ENCODE measurements at regions not wholly inside any gene's neighbourhood (a gene's known extent, or its start where the extent isn't known, plus 50 kb on each side); places are given as distances from the start of the nearest gene placed in this dataset.

DNA sequence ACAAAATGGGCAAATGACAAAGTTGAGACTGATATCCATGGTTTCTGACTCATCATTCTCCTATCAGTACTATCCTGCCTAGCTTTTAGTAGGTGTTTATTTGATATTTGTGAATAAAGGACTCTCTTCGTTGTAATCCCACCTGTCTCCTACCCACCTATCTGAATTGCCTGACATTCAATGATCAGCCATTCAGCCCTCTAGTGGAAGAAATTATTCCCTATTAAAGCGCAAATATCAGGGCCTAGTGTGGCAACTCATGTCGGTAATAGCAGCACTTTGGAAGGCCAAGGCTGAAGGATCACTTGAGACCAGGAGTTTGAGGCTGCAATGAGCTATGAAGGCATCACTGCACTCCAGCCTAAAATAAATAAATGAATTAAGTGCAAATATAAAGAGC is 195.7 kb upstream of the SETMAR start:
- ATAC-seq, result no peak
- H3K27me3 ChIP-seq (ENCODE audit: control insufficient read depth, insufficient read depth), result no peaks in the 10 kb centered on the region
- intact Hi-C loops (cut with DNase I), result no loop called here
- no peak for DNase-seq
- no peak overlapping the region for H3K27ac ChIP-seq (ENCODE audit: low read length)
- WGBS, result 73% methylated on average over 3 of the region's 3 CpGs
- H3K4me1 ChIP-seq (ENCODE audit: control insufficient read depth, insufficient read depth, low read length), result no peaks in the 10 kb centered on the region
- H3K9me3 ChIP-seq (ENCODE audit: control insufficient read depth, low read length), result no peaks in the 10 kb centered on the region
- no peak overlapping the region for H3K4me3 ChIP-seq (ENCODE audit: low read length)

- intact Hi-C loops (cut with DNase I), result no loop called here
These were observed 189.2 kb upstream of the SETMAR start for GRCh38 chr3:4113811-4114522.

DNA sequence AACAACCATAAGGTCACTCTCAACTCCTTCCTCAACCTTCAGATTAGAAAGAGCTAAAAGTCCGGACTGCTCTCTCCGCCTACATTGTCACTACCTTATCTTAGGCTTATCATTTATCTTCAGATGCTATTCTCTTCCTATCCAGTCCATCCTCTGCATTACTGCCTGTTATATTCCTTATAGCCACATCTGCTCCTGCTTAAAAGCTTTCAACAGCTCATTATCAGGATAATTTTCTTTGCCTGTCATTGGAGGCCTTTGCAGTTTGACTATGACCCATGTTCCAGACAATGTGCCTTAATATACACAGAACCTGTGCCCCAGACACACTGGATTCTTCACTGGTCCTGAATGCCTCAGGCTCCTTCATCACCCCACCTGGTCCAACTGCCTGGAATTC is 184.1 kb upstream of the SETMAR start:
- Histone ChIP-seq H3K4me3 (ENCODE audit: low read length) (no peak overlapping the region), H3K4me1 (ENCODE audit: control insufficient read depth, insufficient read depth, low read length) (no peaks in the 10 kb centered on the region), H3K9me3 (ENCODE audit: control insufficient read depth, low read length) (no peaks in the 10 kb centered on the region), H3K27me3 (ENCODE audit: control insufficient read depth, insufficient read depth) (no peaks in the 10 kb centered on the region), H3K27ac (ENCODE audit: low read length) (no peak overlapping the region)
- WGBS, result 58% methylated on average over 2 of the region's 2 CpGs
- DNase-seq, result no peak
- no peak for ATAC-seq
- intact Hi-C loops (cut with DNase I), result no loop called here

More at GRCh38 chr3:4113811-4114522, 189.2 kb upstream of the SETMAR start:
- DNase-seq (no peak), ATAC-seq (no peak)
- no peak overlapping the region for H3K4me3 ChIP-seq (ENCODE audit: low read length)
- no peaks in the 10 kb centered on the region for H3K27me3 ChIP-seq (ENCODE audit: control insufficient read depth, insufficient read depth)
- H3K27ac ChIP-seq (ENCODE audit: low read length), result no peak overlapping the region
- WGBS, result 70% methylated on average over 2 of the region's 2 CpGs
- no peaks in the 10 kb centered on the region for H3K9me3 ChIP-seq (ENCODE audit: control insufficient read depth, low read length)
- no peaks in the 10 kb centered on the region for H3K4me1 ChIP-seq (ENCODE audit: control insufficient read depth, insufficient read depth, low read length)

DNA sequence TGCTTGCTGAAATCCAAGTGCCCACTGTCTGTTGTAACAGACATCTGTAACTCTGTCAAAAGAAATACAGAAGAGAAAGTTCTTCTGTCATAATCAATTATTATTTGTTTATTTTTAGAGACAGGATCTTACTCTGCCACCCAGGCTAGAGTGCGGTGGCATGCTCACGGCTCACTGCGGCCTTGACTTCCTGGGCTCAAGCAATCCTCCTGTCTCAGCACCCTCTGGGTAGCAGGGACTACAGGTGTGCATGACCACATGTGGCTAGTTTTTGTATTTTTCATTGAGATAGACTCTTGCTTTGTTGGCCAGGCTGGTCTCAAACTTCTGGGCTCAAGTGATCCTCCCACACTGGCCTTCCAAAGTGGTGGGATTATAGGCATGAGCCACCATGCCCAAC is 177.6 kb upstream of the SETMAR start:
- Histone ChIP-seq H3K27ac (ENCODE audit: low read length) (no peak overlapping the region), H3K9me3 (ENCODE audit: control insufficient read depth, low read length) (no peaks in the 10 kb centered on the region), H3K4me3 (ENCODE audit: low read length) (no peak overlapping the region), H3K27me3 (ENCODE audit: control insufficient read depth, insufficient read depth) (no peaks in the 10 kb centered on the region), H3K4me1 (ENCODE audit: control insufficient read depth, insufficient read depth, low read length) (no peaks in the 10 kb centered on the region)
- intact Hi-C loops (cut with DNase I), result no loop called here
- 92% methylated on average over 3 of the region's 3 CpGs for WGBS
- no peak for DNase-seq
- no peak for ATAC-seq

GRCh38 chr3:4138150-4138785 is 164.9 kb upstream of the SETMAR start:
- DNase-seq (no peak), ATAC-seq (no peak)
- 85% methylated on average over 3 of the region's 3 CpGs for WGBS
- Histone ChIP-seq H3K4me3 (ENCODE audit: low read length) (no peak overlapping the region), H3K27me3 (ENCODE audit: control insufficient read depth, insufficient read depth) (no peaks in the 10 kb centered on the region), H3K4me1 (ENCODE audit: control insufficient read depth, insufficient read depth, low read length) (no peaks in the 10 kb centered on the region), H3K9me3 (ENCODE audit: control insufficient read depth, low read length) (no peaks in the 10 kb centered on the region), H3K27ac (ENCODE audit: low read length) (no peak overlapping the region)
- intact Hi-C loops (cut with DNase I), result no loop called here

- Histone ChIP-seq H3K27ac (ENCODE audit: low read length) (no peak overlapping the region), H3K9me3 (ENCODE audit: control insufficient read depth, low read length) (no peaks in the 10 kb centered on the region), H3K4me1 (ENCODE audit: control insufficient read depth, insufficient read depth, low read length) (no peaks in the 10 kb centered on the region), H3K4me3 (ENCODE audit: low read length) (no peak overlapping the region), H3K27me3 (ENCODE audit: control insufficient read depth, insufficient read depth) (no peaks in the 10 kb centered on the region)
- ATAC-seq (no peak), DNase-seq (no peak)
- intact Hi-C loops (cut with DNase I), result no loop called here
- 88% methylated on average over 4 of the region's 4 CpGs for WGBS
These were observed 164.3 kb upstream of the SETMAR start for GRCh38 chr3:4138786-4139431.

GRCh38 chr3:4139462-4140140 is 163.6 kb upstream of the SETMAR start:
- WGBS, result 54% methylated on average over 3 of the region's 3 CpGs
- intact Hi-C loops (cut with DNase I), result no loop called here
- no peak for DNase-seq
- no peaks in the 10 kb centered on the region for H3K4me1 ChIP-seq (ENCODE audit: control insufficient read depth, insufficient read depth, low read length)
- no peak overlapping the region for H3K27ac ChIP-seq (ENCODE audit: low read length)
- no peak overlapping the region for H3K4me3 ChIP-seq (ENCODE audit: low read length)
- H3K27me3 ChIP-seq (ENCODE audit: control insufficient read depth, insufficient read depth), result no peaks in the 10 kb centered on the region
- H3K9me3 ChIP-seq (ENCODE audit: control insufficient read depth, low read length), result no peaks in the 10 kb centered on the region
- no peak for ATAC-seq

DNA sequence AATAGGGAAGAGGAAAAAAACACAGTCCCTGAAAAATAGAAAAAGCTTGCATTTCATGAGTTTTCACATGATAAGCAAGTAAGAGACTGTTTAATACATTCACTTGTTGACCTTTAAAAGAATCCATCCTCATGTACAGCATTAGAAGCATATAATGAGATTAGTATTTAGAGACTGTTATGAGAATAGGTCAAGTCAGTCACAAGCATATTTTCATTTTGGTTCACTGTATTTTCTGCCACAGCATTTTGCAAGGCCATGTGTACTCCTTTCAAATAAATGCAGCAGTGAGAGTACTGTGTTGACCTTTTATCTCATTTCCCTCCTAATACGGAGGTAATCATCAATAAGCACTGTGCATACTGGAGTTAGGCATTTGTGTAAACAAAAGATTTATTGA is 162.2 kb upstream of the SETMAR start:
- ATAC-seq, result no peak
- intact Hi-C loops (cut with DNase I), result no loop called here
- DNase-seq, result no peak
- no peaks in the 10 kb centered on the region for H3K9me3 ChIP-seq (ENCODE audit: control insufficient read depth, low read length)
- no peaks in the 10 kb centered on the region for H3K4me1 ChIP-seq (ENCODE audit: control insufficient read depth, insufficient read depth, low read length)
- H3K4me3 ChIP-seq (ENCODE audit: low read length), result no peak overlapping the region
- no peak overlapping the region for H3K27ac ChIP-seq (ENCODE audit: low read length)
- H3K27me3 ChIP-seq (ENCODE audit: control insufficient read depth, insufficient read depth), result no peaks in the 10 kb centered on the region
- 54% methylated on average over 1 of the region's 1 CpG for WGBS

GRCh38 chr3:4147556-4148118 is 155.5 kb upstream of the SETMAR start:
- no peaks in the 10 kb centered on the region for H3K27me3 ChIP-seq (ENCODE audit: control insufficient read depth, insufficient read depth)
- H3K4me3 ChIP-seq (ENCODE audit: low read length), result no peak overlapping the region
- WGBS, result 82% methylated on average over 3 of the region's 3 CpGs
- H3K27ac ChIP-seq (ENCODE audit: low read length), result no peak overlapping the region
- ATAC-seq (no peak), DNase-seq (no peak)
- intact Hi-C loops (cut with DNase I), result no loop called here
- no peaks in the 10 kb centered on the region for H3K9me3 ChIP-seq (ENCODE audit: control insufficient read depth, low read length)
- H3K4me1 ChIP-seq (ENCODE audit: control insufficient read depth, insufficient read depth, low read length), result no peaks in the 10 kb centered on the region

GRCh38 chr3:4149296-4149695 is 153.9 kb upstream of the SETMAR start:
- no peak overlapping the region for H3K4me3 ChIP-seq (ENCODE audit: low read length)
- intact Hi-C loops (cut with DNase I), result no loop called here
- no peaks in the 10 kb centered on the region for H3K9me3 ChIP-seq (ENCODE audit: control insufficient read depth, low read length)
- no peaks in the 10 kb centered on the region for H3K4me1 ChIP-seq (ENCODE audit: control insufficient read depth, insufficient read depth, low read length)
- DNase-seq, result no peak
- no peaks in the 10 kb centered on the region for H3K27me3 ChIP-seq (ENCODE audit: control insufficient read depth, insufficient read depth)
- ATAC-seq, result no peak
- WGBS, result 79% methylated on average over 2 of the region's 2 CpGs
- no peak overlapping the region for H3K27ac ChIP-seq (ENCODE audit: low read length)

DNA sequence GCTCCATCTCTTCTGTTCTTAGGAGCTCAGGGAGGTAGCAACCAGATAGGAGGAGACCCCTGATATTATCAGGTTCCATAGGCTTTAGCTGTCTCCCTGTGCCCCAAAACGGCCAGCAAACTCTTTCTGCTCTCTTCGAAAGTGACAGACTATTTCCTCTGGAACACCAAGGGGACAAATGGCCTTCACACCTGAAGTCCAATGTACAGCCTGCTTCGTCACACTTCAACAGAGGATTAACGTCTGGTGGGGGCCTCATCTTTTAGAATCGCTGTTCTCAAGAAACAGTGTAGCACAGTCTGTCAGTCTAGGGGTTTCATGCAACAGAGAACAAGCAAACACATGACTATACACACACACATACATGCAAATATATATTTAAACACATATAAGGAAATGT is 152.4 kb upstream of the SETMAR start:
- DNase-seq, result no peak
- Histone ChIP-seq H3K4me3 (ENCODE audit: low read length) (no peak overlapping the region), H3K27me3 (ENCODE audit: control insufficient read depth, insufficient read depth) (no peaks in the 10 kb centered on the region), H3K27ac (ENCODE audit: low read length) (no peak overlapping the region), H3K9me3 (ENCODE audit: control insufficient read depth, low read length) (no peaks in the 10 kb centered on the region), H3K4me1 (ENCODE audit: control insufficient read depth, insufficient read depth, low read length) (no peaks in the 10 kb centered on the region)
- 84% methylated on average over 5 of the region's 5 CpGs for WGBS
- intact Hi-C loops (cut with DNase I), result no loop called here
- ATAC-seq, result no peak
